ENCODE measurements at regions not wholly inside any gene's neighbourhood (a gene's known extent, or its start where the extent isn't known, plus 50 kb on each side); places are given as distances from the start of the nearest gene placed in this dataset.
"Not testable (repeated sequence)": the region's sequence is repeated elsewhere in the genome, so short reads cannot be mapped to it uniquely, and the experiment has no call there.

GRCh38 chr10:35959252-35959651 is 317.2 kb upstream of the FZD8 start:
- CTCF ChIA-PET: no interaction called here
- no peak for DNase-seq (ENCODE audit: low spot score)
- POLR2A ChIA-PET (ENCODE audit: low non-redundant PET): no interaction called here

DNA sequence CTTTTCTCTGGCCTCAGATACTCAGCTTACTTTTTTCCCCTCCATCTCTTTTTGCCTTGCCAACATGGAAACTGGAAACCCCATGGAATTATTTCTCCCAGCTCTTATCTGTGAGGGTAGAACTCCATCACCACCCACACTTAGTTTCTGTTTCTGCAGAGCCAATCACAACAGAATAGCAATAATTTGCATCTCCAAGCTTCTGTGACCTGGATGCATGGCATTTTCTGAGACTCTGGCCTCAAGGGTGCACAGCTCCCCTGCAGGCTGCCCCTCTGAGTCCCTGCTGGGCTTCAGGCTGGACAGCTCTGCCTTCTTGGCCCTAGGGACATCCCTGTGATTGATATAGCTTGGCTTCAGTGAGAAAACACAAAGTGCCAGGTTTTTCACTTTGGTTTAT is 316.5 kb upstream of the FZD8 start:
- not testable (repeated sequence) for BruUV-seq (replicated peaks); H3K4me3 ChIP-seq (ENCODE audit: low read depth, low read length, poor library complexity, severe bottlenecking)

More at GRCh38 chr10:35959252-35959651, 317.2 kb upstream of the FZD8 start:
- H3K4me1 ChIP-seq (ENCODE audit: insufficient read depth, low read length, poor library complexity, severe bottlenecking): peaks cover 2% of the 10 kb centered on the region
- no peaks in the 10 kb centered on the region for H3K27me3 ChIP-seq (replicated peaks; ENCODE audit: insufficient read depth, low read depth, low read length, poor library complexity)
- no TSS peak for BruUV-seq (replicated peaks)
- no peak overlapping the region for H3K27ac ChIP-seq (ENCODE audit: low read depth, low read length, poor library complexity, severe bottlenecking)
- H3K36me3 ChIP-seq (ENCODE audit: insufficient read depth, low read length, poor library complexity, severe bottlenecking): no peaks in the 10 kb centered on the region
- H3K4me3 ChIP-seq (ENCODE audit: low read depth, low read length, poor library complexity, severe bottlenecking): no peak overlapping the region
- TF ChIP-seq EZH2 (IDR thresholded peaks at IDR 0.05; ENCODE audit: borderline replicate concordance, low read depth, low read length, poor library complexity, severe bottlenecking) (no peak), CTCF (conservative IDR thresholded peaks at IDR 0.05; ENCODE audit: low read depth, low read length) (no peak)
- no peaks in the 10 kb centered on the region for H3K9me3 ChIP-seq (ENCODE audit: low read depth, low read length, poor library complexity, severe bottlenecking)
- intact Hi-C loops (cut with micrococcal nuclease; ENCODE audit: unreplicated experiment): no loop called here

GRCh38 chr10:35950701-35951100 is 308.6 kb upstream of the FZD8 start:
- ChIA-PET CTCF (no interaction called here), POLR2A (ENCODE audit: low non-redundant PET) (no interaction called here)
- intact Hi-C loops (cut with micrococcal nuclease; ENCODE audit: unreplicated experiment): no loop called here
- no peak for TF ChIP-seq EZH2 (IDR thresholded peaks at IDR 0.05; ENCODE audit: borderline replicate concordance, low read depth, low read length, poor library complexity, severe bottlenecking)
- Histone ChIP-seq H3K9me3 (ENCODE audit: low read depth, low read length, poor library complexity, severe bottlenecking) (no peaks in the 10 kb centered on the region), H3K36me3 (ENCODE audit: insufficient read depth, low read length, poor library complexity, severe bottlenecking) (no peaks in the 10 kb centered on the region), H3K27me3 (replicated peaks; ENCODE audit: insufficient read depth, low read depth, low read length, poor library complexity) (no peaks in the 10 kb centered on the region), H3K27ac (ENCODE audit: low read depth, low read length, poor library complexity, severe bottlenecking) (no peak overlapping the region), H3K4me1 (ENCODE audit: insufficient read depth, low read length, poor library complexity, severe bottlenecking) (no peaks in the 10 kb centered on the region), H3K4me3 (ENCODE audit: low read depth, low read length, poor library complexity, severe bottlenecking) (no peak overlapping the region)
- BruUV-seq (replicated peaks): no TSS peak
- DNase-seq (ENCODE audit: low spot score): no peak

More for the DNA sequence above, 316.5 kb upstream of the FZD8 start:
- H3K36me3 ChIP-seq (ENCODE audit: insufficient read depth, low read length, poor library complexity, severe bottlenecking); POLR2A ChIA-PET (ENCODE audit: low non-redundant PET); CTCF ChIA-PET; H3K9me3 ChIP-seq (ENCODE audit: low read depth, low read length, poor library complexity, severe bottlenecking); DNase-seq (ENCODE audit: low spot score); H3K4me1 ChIP-seq (ENCODE audit: insufficient read depth, low read length, poor library complexity, severe bottlenecking); H3K27ac ChIP-seq (ENCODE audit: low read depth, low read length, poor library complexity, severe bottlenecking); H3K27me3 ChIP-seq (replicated peaks; ENCODE audit: insufficient read depth, low read depth, low read length, poor library complexity); intact Hi-C loops (cut with micrococcal nuclease; ENCODE audit: unreplicated experiment): not testable (repeated sequence)

DNA sequence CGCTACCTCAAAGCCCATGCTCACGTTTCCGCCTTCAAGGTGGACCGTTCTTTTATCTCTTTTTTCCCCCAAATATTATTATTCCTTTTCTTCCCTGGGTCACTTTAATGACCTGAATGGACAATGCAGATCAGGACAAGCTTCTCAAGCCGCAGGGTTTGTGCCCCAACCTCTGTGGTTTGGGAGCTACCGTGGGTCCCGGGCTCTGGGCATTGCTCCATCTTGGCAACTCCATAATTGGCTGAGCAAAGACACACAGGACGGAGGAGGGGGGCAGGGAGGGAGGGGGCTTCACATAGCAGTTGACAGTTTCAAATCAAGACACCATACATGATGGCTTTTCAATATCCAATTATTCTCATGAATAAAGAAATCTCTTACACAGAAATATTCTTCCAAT is 308.1 kb upstream of the FZD8 start:
- no TSS peak for BruUV-seq (replicated peaks)
- CTCF ChIA-PET: no interaction called here

More for the DNA sequence above, 308.1 kb upstream of the FZD8 start:
- no peak overlapping the region for H3K4me3 ChIP-seq (ENCODE audit: low read depth, low read length, poor library complexity, severe bottlenecking)
- intact Hi-C loops (cut with micrococcal nuclease; ENCODE audit: unreplicated experiment): no loop called here
- H3K27ac ChIP-seq (ENCODE audit: low read depth, low read length, poor library complexity, severe bottlenecking): no peak overlapping the region
- H3K27me3 ChIP-seq (replicated peaks; ENCODE audit: insufficient read depth, low read depth, low read length, poor library complexity): no peaks in the 10 kb centered on the region
- POLR2A ChIA-PET (ENCODE audit: low non-redundant PET): no interaction called here
- no peaks in the 10 kb centered on the region for H3K4me1 ChIP-seq (ENCODE audit: insufficient read depth, low read length, poor library complexity, severe bottlenecking)
- no peak for TF ChIP-seq EZH2 (IDR thresholded peaks at IDR 0.05; ENCODE audit: borderline replicate concordance, low read depth, low read length, poor library complexity, severe bottlenecking)
- TF ChIP-seq CTCF (conservative IDR thresholded peaks at IDR 0.05; ENCODE audit: low read depth, low read length): no peak
- no peaks in the 10 kb centered on the region for H3K36me3 ChIP-seq (ENCODE audit: insufficient read depth, low read length, poor library complexity, severe bottlenecking)
- no peak for DNase-seq (ENCODE audit: low spot score)
- H3K9me3 ChIP-seq (ENCODE audit: low read depth, low read length, poor library complexity, severe bottlenecking): no peaks in the 10 kb centered on the region

Measured in A673 (cell line).